HCT116 (cell line): ENCODE measurements at regions not wholly inside any gene's neighbourhood (a gene's known extent, or its start where the extent isn't known, plus 50 kb on each side); places are given as distances from the start of the nearest gene placed in this dataset.

Source experiments
- ATAC-seq: fragments of 200-7000 bp; cut with Tn5 transposase; 2 replicates; pipeline ENCODE4 v1.9.1; 2020; ENCODE audit warnings: mild to moderate bottlenecking, moderate library complexity
- BruUV-seq: library from RNA; stranded (reverse); fragments of 400-500 nt; replicated peaks from 2 replicates; lab custom pipeline; 2021; lab: Mats Ljungman, UMichigan
- CTCF ChIA-PET: fragments of 300-600 bp; sonication (Branson Sonifier 250); formaldehyde crosslinking; loops from one replicate; lab custom pipeline; 2021; ENCODE audit warnings: antibody characterized with exemption; lab: Charles Lee
- POLR2A ChIA-PET: fragments of 300-600, 350-600 bp; sonication (Branson Sonifier 250); formaldehyde crosslinking; loops from one replicate; lab custom pipeline; 2021; ENCODE audit warnings: antibody characterized with exemption; lab: Charles Lee
- RAD21 ChIA-PET, 2 experiments: fragments of 300-600 bp; sonication (Branson Sonifier 250); formaldehyde crosslinking; loops; one replicate each; lab custom pipeline; 2023; ENCODE audit warnings: low total read pairs in 2 of 2; ENCODE audit not compliant: uncharacterized antibody in 2 of 2, unreplicated experiment in 2 of 2, low non-redundant PET in 1 of 2; lab: Charles Lee
- DNase-seq: peaks from one replicate; pipeline ENCODE4 v3.0.0-alpha.2; 2010; ENCODE audit warnings: low read depth, low spot score
- H2AFZ ChIP-seq: fragments of 200-600 bp; shearing (Covaris generic), sonication (generic); 2 replicates; pipeline ENCODE4 v1.6.1; 2017; ENCODE audit warnings: low read depth, mixed run types, mixed read lengths, antibody characterized with exemption, low read length; ENCODE audit not compliant: poor library complexity, severe bottlenecking
- H3K27ac ChIP-seq: 2 replicates; pipeline ENCODE4 v1.5.1; 2012; ENCODE audit warnings: low read depth, low read length
- H3K27me3 ChIP-seq: fragments of 200-600 bp; sonication (generic); 2 replicates; pipeline ENCODE4 v1.6.1; 2016; ENCODE audit warnings: mixed run types, low read length, mixed read lengths; ENCODE audit not compliant: insufficient read depth
- H3K36me3 ChIP-seq, 2 experiments: fragments of 200-500 bp in 1 of 2; fragments of 200-600 bp in 1 of 2; sonication (Bioruptor generic) in 1 of 2; sonication (generic) in 1 of 2; 2 replicates each; pipeline versions ENCODE4 v1.5.1 to v1.6.1; 2014 to 2016; ENCODE audit warnings: low read length in 2 of 2, inconsistent platforms in 1 of 2, mixed read lengths in 1 of 2, mixed run types in 1 of 2; ENCODE audit not compliant: insufficient read depth in 2 of 2, control insufficient read depth in 1 of 2
- H3K4me1 ChIP-seq, 2 experiments: fragments of 200-600 bp in 1 of 2; sonication (generic) in 1 of 2; 2 replicates each; pipeline versions ENCODE4 v1.5.1 to v1.6.1; 2012 to 2017; ENCODE audit warnings: low read length in 2 of 2, inconsistent platforms in 1 of 2, mild to moderate bottlenecking in 1 of 2, mixed read lengths in 1 of 2, mixed run types in 1 of 2, moderate library complexity in 1 of 2; ENCODE audit not compliant: insufficient read depth in 2 of 2, control insufficient read depth in 1 of 2
- H3K4me2 ChIP-seq: fragments of 200-600 bp; sonication (generic); 2 replicates; pipeline ENCODE4 v1.6.1; 2017; ENCODE audit warnings: mixed run types, low read length, mixed read lengths
- H3K4me3 ChIP-seq, 2 experiments: fragments of 200-600 bp in 1 of 2; sonication (generic) in 1 of 2; replicated peaks in 1 of 2; 2 replicates each; pipeline ENCODE4 v1.5.1; 2011 to 2016; ENCODE audit warnings: low read length in 2 of 2, control low read depth in 1 of 2, low read depth in 1 of 2, mild to moderate bottlenecking in 1 of 2, mixed read lengths in 1 of 2, mixed run types in 1 of 2
- H3K79me2 ChIP-seq: fragments of 200-600 bp; sonication (generic); 2 replicates; pipeline ENCODE4 v1.6.1; 2017; ENCODE audit warnings: mild to moderate bottlenecking, mixed run types, low read length, moderate library complexity, mixed read lengths; ENCODE audit not compliant: insufficient read depth
- H3K9ac ChIP-seq: fragments of 200-600 bp; sonication (generic); 2 replicates; pipeline ENCODE4 v1.6.1; 2016; ENCODE audit warnings: low read length, mixed read lengths
- H3K9me2 ChIP-seq: fragments of 200-600 bp; sonication (generic), shearing (Covaris generic); 2 replicates; pipeline ENCODE4 v1.6.1; 2017; ENCODE audit warnings: mixed run types, mild to moderate bottlenecking, moderate library complexity; ENCODE audit not compliant: insufficient read depth
- H3K9me3 ChIP-seq, 2 experiments: fragments of 200-500 bp in 1 of 2; fragments of 200-600 bp in 1 of 2; sonication (Bioruptor generic) in 1 of 2; sonication (generic) in 1 of 2; 2 replicates each; pipeline ENCODE4 v1.6.1; 2014 to 2017; ENCODE audit warnings: low read length in 2 of 2, mixed read lengths in 2 of 2, inconsistent platforms in 1 of 2, low read depth in 1 of 2, mild to moderate bottlenecking in 1 of 2, mixed run types in 1 of 2, moderate library complexity in 1 of 2; ENCODE audit not compliant: control insufficient read depth in 1 of 2, insufficient read depth in 1 of 2
- H4K20me1 ChIP-seq: fragments of 200-600 bp; sonication (generic), shearing (Covaris generic); 2 replicates; pipeline ENCODE4 v1.6.1; 2017; ENCODE audit warnings: mixed run types, mild to moderate bottlenecking, moderate library complexity; ENCODE audit not compliant: insufficient read depth
- EGR1 ChIP-seq: IDR thresholded peaks from 2 replicates; pipeline ENCODE4 v1.6.1; 2012; ENCODE audit warnings: low read depth
- ELF1 ChIP-seq: IDR thresholded peaks from 2 replicates; pipeline ENCODE4 v1.6.1; 2012; ENCODE audit warnings: low read depth, borderline replicate concordance
- EZH2phosphoT487 ChIP-seq: fragments of 200-600 bp; IDR thresholded peaks from 2 replicates; pipeline ENCODE4 v1.6.1; 2018; ENCODE audit warnings: antibody characterized with exemption, borderline replicate concordance
- FOSL1 ChIP-seq: IDR thresholded peaks from 2 replicates; pipeline ENCODE4 v1.6.1; 2012; ENCODE audit warnings: low read depth
- POLR2A ChIP-seq: IDR thresholded peaks from 2 replicates; pipeline ENCODE4 v1.7.0; 2011; ENCODE audit warnings: borderline replicate concordance; ENCODE audit not compliant: insufficient read depth, insufficient read length; ENCODE audit errors: extremely low read depth
- POLR2AphosphoS5 ChIP-seq: IDR thresholded peaks from 2 replicates; pipeline ENCODE4 v1.6.1; 2011; ENCODE audit warnings: mild to moderate bottlenecking, low read depth, low read length, moderate library complexity
- SIN3A ChIP-seq: IDR thresholded peaks from 2 replicates; pipeline ENCODE4 v1.6.1; 2012; ENCODE audit warnings: low read depth
- TCF7L2 ChIP-seq: IDR thresholded peaks from 2 replicates; pipeline ENCODE4 v1.7.0; 2011; ENCODE audit warnings: borderline replicate concordance, inconsistent platforms; ENCODE audit not compliant: insufficient read depth, insufficient read length; ENCODE audit errors: extremely low read depth
- YY1 ChIP-seq: IDR thresholded peaks from 2 replicates; pipeline ENCODE4 v1.6.1; 2011; ENCODE audit warnings: low read length, low read depth, moderate library complexity, mild to moderate bottlenecking; ENCODE audit not compliant: insufficient replicate concordance; ENCODE audit errors: extremely low read depth
- intact Hi-C: fragments of 100-400 bp; cut with micrococcal nuclease; formaldehyde crosslinking; loops from 2 replicates; pipeline ENCODE4 v1.10.0; 2022
- TF ChIP-seq, protein P1 (sequence below): IDR thresholded peaks from 2 replicates; pipeline ENCODE4 v1.6.1; 2011; ENCODE audit warnings: mild to moderate bottlenecking, low read length, moderate library complexity; ENCODE audit not compliant: insufficient replicate concordance; ENCODE audit errors: extremely low read depth
- TF ChIP-seq, protein P2 (sequence below): IDR thresholded peaks from 2 replicates; pipeline ENCODE4 v1.6.1; 2012; ENCODE audit warnings: low read depth
- TF ChIP-seq, protein P3 (sequence below): IDR thresholded peaks from 2 replicates; pipeline ENCODE4 v1.6.1; 2012

DNA sequence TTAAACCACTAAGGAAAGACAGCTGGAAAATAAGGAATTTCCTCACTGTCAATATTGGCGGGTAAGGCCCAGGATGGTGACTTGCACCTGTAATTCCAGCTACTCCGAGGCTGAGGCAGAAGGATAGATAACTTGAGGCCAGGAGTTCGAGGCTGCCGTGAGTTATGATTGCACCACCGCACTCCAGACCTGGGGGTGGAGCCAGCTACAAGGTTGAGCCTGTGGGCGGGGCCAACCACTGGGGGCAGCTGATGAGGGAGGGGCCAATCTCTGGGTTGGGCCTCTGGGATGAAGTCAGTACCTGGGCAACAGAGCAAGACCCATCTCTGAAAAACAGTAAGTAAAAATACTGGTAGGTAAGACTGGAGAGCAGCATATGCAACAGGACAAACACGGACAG lies 80.1 kb upstream of the ADO start:
- TF ChIP-seq, protein P1, sequence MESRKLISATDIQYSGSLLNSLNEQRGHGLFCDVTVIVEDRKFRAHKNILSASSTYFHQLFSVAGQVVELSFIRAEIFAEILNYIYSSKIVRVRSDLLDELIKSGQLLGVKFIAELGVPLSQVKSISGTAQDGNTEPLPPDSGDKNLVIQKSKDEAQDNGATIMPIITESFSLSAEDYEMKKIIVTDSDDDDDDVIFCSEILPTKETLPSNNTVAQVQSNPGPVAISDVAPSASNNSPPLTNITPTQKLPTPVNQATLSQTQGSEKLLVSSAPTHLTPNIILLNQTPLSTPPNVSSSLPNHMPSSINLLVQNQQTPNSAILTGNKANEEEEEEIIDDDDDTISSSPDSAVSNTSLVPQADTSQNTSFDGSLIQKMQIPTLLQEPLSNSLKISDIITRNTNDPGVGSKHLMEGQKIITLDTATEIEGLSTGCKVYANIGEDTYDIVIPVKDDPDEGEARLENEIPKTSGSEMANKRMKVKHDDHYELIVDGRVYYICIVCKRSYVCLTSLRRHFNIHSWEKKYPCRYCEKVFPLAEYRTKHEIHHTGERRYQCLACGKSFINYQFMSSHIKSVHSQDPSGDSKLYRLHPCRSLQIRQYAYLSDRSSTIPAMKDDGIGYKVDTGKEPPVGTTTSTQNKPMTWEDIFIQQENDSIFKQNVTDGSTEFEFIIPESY: no peak
- TF ChIP-seq POLR2AphosphoS5 (no peak), FOSL1 (no peak), SIN3A (no peak), ELF1 (no peak), EZH2phosphoT487 (no peak), EGR1 (no peak), YY1 (no peak), POLR2A (no peak), TCF7L2 (no peak)
- TF ChIP-seq, protein P2, sequence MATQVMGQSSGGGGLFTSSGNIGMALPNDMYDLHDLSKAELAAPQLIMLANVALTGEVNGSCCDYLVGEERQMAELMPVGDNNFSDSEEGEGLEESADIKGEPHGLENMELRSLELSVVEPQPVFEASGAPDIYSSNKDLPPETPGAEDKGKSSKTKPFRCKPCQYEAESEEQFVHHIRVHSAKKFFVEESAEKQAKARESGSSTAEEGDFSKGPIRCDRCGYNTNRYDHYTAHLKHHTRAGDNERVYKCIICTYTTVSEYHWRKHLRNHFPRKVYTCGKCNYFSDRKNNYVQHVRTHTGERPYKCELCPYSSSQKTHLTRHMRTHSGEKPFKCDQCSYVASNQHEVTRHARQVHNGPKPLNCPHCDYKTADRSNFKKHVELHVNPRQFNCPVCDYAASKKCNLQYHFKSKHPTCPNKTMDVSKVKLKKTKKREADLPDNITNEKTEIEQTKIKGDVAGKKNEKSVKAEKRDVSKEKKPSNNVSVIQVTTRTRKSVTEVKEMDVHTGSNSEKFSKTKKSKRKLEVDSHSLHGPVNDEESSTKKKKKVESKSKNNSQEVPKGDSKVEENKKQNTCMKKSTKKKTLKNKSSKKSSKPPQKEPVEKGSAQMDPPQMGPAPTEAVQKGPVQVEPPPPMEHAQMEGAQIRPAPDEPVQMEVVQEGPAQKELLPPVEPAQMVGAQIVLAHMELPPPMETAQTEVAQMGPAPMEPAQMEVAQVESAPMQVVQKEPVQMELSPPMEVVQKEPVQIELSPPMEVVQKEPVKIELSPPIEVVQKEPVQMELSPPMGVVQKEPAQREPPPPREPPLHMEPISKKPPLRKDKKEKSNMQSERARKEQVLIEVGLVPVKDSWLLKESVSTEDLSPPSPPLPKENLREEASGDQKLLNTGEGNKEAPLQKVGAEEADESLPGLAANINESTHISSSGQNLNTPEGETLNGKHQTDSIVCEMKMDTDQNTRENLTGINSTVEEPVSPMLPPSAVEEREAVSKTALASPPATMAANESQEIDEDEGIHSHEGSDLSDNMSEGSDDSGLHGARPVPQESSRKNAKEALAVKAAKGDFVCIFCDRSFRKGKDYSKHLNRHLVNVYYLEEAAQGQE: no peak
- TF ChIP-seq, protein P3, sequence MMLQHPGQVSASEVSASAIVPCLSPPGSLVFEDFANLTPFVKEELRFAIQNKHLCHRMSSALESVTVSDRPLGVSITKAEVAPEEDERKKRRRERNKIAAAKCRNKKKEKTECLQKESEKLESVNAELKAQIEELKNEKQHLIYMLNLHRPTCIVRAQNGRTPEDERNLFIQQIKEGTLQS: no peak
- TF ChIP-seq, all 23 proteins: peak for 0
- ATAC-seq (peak; percentile 80), DNase-seq (peak; percentile 10)
- Histone ChIP-seq H4K20me1 (no peaks in the 10 kb centered on the region), H3K4me1 (no peaks in the 10 kb centered on the region), H3K4me2 (no peak overlapping the region), H3K27me3 (peaks cover 25% of the 10 kb centered on the region), H3K4me3 (no peak overlapping the region), H3K36me3 (no peaks in the 10 kb centered on the region), H3K9me3 (no peaks in the 10 kb centered on the region), H3K79me2 (no peaks in the 10 kb centered on the region), H3K27ac (no peak overlapping the region), H3K9ac (no peak overlapping the region), H3K9me2 (no peaks in the 10 kb centered on the region), H2AFZ (no peak overlapping the region)
- CTCF ChIA-PET: no interaction called here
- BruUV-seq: no TSS peak
- POLR2A ChIA-PET: no interaction called here
- RAD21 ChIA-PET: no interaction called here
- intact Hi-C loops: no loop called here
